ENCODE measurements at regions not wholly inside any gene's neighbourhood (a gene's known extent, or its start where the extent isn't known, plus 50 kb on each side); places are given as distances from the start of the nearest gene placed in this dataset.

DNA sequence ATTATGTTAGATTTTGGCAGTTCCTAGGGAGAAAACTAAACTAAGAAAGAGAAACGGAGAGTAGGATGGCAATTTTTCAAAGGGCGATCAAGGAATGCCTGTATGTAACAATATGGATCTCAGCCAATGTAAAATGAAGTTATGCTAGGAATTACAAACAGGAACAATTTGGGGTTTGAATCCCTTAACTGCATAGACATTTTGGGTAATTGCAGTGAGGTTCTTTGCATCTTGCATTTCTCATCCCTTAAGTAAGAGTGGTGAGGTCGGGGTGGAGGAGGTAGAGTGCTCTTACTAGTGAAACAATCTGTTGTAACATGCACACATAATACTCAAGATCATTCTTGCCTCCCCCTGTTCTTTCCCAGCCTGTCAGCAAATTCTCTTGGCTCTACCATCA is 137.6 kb downstream of the NPR3 start:
- in situ Hi-C loops (cut with HindIII; ENCODE audit: extremely low pct_ligation_motif_present, low pct_unique_long_range_greater_than_20kb) (no loop called here), intact Hi-C loops (cut with micrococcal nuclease; ENCODE audit: unreplicated experiment) (no loop called here)
- ATAC-seq (no peak), DNase-seq (ENCODE audit: low spot score) (no peak), FAIRE-seq (no peak)
- no peaks in the 10 kb centered on the region for H4K20me1 ChIP-seq (ENCODE audit: insufficient read depth, low read length)
- no peaks in the 10 kb centered on the region for H3K4me1 ChIP-seq (ENCODE audit: insufficient read depth, low read length)
- no peak overlapping the region for H2AFZ ChIP-seq (ENCODE audit: low read length)
- H3K4me2 ChIP-seq (ENCODE audit: low read depth, low read length) = no peak overlapping the region
- H3K27me3 ChIP-seq (ENCODE audit: control insufficient read depth in 1 of 2, insufficient read depth in 2 of 2, low read length in 2 of 2) = peaks cover 0 to 3% of the 10 kb centered on the region in 2 experiments; a peak in 1 of 5 replicates
- 0% methylated on average over 3 of the region's 3 CpGs for WGBS (ENCODE audit: low lambda C conversion rate)
- ChIA-PET CTCF (ENCODE audit: low intra/inter-chr PET ratio, low total read pairs) (no interaction called here), POLR2A (no interaction called here)
- TF ChIP-seq PHB2 (IDR thresholded peaks at IDR 0.05; ENCODE audit: partially characterized antibody) (no peak), NR2F1 (CRISPR knock-in tag; IDR thresholded peaks at IDR 0.05) (no peak), HOMEZ (CRISPR knock-in tag; IDR thresholded peaks at IDR 0.05; ENCODE audit: low read depth) (no peak), MYC (CRISPR knock-in tag; IDR thresholded peaks at IDR 0.05; ENCODE audit: borderline replicate concordance) (no peak), TOPORS (CRISPR knock-in tag; IDR thresholded peaks at IDR 0.05) (no peak), CCDC6 (CRISPR knock-in tag; IDR thresholded peaks at IDR 0.05) (no peak), POLR2G (IDR thresholded peaks at IDR 0.05; ENCODE audit: low read depth, low read length) (no peak), MTA1 (CRISPR knock-in tag; IDR thresholded peaks at IDR 0.05; ENCODE audit: borderline replicate concordance) (no peak)
- H3K4me3 ChIP-seq (replicated peaks in 1 of 3; ENCODE audit: insufficient read depth in 1 of 3, low read depth in 2 of 3, low read length in 3 of 3) = no peak overlapping the region
- no peaks in the 10 kb centered on the region for H3K9me3 ChIP-seq (ENCODE audit: low read length)
- no peaks in the 10 kb centered on the region for H3K36me3 ChIP-seq (replicated peaks in 1 of 2; ENCODE audit: control insufficient read depth in 1 of 2, insufficient read depth in 2 of 2, low read length in 2 of 2)
- no peak overlapping the region for H3K9ac ChIP-seq (ENCODE audit: insufficient read depth, low read depth, low read length)
- no peaks in the 10 kb centered on the region for H3K79me2 ChIP-seq (ENCODE audit: insufficient read depth, low read length)
- H3K27ac ChIP-seq (ENCODE audit: extremely low read length, insufficient read depth, low read length) = no peak overlapping the region
- BruUV-seq (replicated peaks) = no TSS peak
